Activated CD4-positive, alpha-beta T cell treated with anti-CD3 and anti-CD28 coated beads for 48 hours (primary cell): ENCODE measurements at regions not wholly inside any gene's neighbourhood (a gene's known extent, or its start where the extent isn't known, plus 50 kb on each side); places are given as distances from the start of the nearest gene placed in this dataset.

ENCODE experiments used
- DNase-seq: peaks from one replicate; pipeline ENCODE4 v3.0.0-alpha.2; 2020

DNA sequence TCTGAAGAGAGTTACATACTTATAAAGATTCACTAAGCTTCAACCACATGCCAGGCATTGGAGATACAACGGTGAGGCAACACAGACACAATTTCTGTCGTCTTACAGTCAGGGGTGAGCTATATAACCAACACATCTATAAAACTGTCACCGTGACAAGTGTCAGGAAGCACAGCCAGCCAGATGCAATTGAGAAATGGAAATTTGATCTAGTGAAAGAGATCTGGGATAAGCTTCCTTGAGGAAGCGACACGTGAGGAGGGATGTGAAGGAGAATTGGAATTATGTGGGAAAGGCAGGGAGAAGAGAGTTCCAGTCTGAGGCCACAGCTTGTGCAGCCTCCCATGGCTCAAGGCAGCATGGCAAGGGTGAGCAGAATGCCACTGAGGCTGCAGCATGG, 50.9 kb upstream of the ZNF354B start:
- DNase-seq, result no peak

DNA sequence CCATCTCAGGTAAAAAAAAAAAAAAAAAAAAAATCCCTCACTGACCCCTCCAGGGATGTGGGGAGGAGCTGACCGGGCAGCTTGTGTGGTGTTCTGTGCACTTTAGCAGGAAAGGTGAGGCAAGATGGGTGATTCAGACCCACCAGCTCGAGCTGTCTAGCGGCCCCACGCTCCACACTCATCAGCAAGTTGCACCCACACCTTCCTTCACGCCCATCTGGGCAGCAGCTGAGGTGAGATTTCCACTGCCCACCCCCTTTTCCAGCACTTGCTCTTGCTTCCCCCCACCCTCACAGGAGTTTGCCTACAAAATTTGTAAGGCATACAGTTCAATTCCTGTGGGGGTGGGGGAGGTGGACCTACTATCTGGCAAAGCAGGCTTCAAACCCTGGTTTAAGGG, 58.7 kb upstream of the ZNF354B start:
- no peak for DNase-seq

DNA sequence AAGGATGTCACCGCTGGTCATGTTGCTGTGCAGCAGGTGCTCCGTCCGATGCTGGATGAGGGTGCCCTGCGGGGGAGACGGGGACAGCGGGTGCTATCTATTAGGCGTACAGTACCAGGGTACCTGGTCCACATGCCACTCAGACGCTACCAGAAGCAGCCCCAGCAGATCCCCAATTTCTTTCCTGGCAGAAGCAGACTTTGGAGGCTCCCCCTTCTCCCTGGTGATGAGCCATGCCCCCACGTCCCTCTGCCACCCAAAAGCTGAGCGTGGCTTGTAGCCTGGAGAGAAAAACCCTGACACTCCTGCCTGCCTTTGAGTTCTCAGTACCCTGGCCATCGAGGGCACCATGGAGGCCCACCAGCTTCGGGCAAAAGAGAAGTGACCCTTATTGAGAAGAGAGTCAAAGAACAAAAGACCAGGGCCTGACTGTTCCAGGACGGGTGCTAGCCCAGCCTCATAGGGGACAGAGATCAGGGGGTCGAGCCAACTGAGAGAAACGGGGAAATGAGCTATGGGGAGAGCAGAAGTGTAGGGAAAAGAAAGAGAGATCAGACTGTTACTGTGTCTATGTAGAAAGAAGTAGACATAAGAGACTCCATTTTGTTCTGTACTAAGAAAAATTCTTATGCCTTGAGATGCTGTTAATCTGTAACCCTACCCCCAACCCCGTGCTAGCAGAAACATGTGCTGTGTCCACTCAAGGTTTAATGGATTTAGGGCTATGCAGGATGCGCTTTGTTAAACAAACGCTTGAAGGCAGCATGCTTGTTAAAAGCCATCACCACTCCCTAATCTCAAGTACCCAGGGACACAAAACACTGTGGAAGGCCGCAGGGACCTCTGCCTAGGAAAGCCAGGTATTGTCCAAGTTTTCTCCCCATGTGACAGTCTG, 62.0 kb upstream of the ZNF354B start:
- no peak for DNase-seq

DNA sequence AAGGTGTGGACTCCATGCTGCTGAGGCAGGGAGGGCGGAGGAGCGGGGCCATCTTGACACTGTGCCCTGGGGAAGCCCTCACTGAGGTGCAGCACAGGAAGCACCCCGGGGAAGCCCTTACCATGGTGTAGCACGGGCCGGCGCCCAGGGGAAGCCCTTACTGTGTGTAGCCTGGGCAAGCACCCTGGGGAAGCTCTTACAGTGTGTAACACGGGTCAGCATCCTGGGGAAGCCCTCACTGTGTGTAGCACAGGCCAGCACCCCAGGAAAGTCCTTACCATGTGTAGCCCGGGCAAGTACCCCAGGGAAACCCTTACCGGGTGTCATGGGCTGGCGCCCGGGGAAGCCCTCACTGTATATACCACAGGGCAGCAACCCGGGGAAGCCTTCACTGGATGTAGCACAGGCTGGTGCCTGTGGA, 62.6 kb upstream of the ZNF354B start:
- no peak for DNase-seq

DNA sequence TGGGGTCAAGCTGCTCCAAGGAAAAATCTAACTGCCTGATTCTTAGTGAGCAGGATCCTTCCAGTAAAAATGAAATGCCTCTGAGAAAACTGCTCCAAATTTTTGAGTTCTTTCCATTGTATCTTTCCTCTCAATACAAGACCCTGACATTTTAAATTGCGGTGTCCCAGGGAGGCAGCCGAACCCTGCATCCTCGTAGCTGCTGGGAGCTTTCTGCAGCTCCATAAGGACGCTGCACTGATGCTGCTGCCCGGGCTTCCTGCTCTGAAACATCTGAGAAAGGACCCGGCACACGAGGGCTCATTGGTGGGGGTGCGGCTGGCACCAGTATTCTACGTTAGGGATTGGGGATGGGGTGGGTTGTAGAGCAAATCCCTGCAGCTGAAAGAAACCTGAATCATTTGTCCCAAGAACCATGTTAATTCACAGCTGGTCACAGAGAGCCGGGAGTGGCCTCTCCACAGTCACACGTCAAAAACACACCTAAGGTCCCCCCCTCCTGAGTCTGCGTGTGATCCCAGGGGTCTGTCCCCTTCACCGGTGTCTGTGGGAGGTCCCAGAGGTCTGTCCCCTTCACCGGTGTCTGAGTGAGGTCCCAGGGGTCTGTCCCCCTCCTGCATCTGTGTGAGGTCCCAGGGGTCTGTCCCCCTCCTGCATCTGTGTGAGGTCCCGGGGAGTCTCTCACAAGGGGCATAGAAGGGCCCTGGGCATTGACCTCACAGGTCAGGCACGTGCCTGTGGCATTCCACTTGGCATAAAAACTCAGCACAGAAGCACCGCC, 63.4 kb upstream of the ZNF354B start:
- no peak for DNase-seq

DNA sequence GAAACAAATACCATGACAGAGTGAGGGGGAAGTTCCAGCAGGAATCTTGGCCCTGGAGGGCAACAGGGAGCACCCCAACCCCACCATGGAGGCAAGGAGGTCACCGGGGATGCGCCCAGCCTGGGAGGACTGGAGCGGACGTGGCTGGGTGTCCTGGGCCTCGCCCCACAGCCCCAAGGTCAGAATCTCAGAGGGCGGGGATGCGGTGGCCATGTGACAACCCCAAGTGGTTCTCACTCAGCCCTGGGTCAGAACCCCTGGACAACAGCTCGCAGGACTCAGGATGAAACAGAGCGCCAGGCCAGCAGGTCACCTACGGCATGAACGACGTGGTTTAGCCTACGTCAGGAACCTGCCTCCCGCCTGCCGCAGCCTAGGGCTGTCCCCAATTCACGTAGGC, 64.0 kb upstream of the ZNF354A start:
- no peak for DNase-seq

DNA sequence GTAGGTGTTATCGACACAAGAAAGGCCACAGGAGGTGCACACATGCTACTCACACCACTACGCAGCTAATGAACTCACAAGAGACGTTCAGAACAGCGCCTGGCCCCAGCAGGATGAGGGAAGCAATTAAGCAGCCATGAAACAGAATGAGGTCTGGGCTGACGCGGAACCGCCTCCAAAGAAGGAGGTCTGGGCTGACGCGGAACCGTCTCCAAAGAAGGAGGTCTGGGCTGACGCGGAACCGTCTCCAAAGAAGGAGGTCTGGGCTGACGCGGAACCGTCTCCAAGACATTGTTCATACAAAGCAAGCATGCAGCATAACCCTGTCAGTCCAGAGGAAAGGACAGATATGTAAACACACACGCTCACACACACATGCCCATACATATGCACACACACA, 63.2 kb upstream of the ZNF354A start:
- no peak for DNase-seq

DNA sequence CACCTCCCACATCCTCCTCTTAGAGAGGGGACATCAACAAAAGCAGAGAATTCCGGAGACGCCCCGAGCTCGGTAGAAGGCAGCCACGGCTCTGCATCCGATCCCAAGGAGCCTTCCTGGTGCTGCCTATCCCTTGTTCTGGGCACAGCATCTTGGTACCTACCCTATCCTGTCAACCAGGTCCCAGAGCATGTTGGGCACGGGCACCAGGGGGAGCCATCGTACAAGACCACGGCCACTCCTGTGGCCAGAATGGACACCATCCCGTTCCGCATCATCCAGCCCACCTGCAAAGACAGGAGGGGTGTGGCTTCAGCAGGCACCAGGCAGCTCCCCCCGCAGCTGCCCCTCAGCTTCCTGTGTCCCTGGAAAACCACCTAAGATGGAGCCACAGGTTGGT, 62.7 kb upstream of the ZNF354A start:
- DNase-seq, result peak; percentile 49

DNA sequence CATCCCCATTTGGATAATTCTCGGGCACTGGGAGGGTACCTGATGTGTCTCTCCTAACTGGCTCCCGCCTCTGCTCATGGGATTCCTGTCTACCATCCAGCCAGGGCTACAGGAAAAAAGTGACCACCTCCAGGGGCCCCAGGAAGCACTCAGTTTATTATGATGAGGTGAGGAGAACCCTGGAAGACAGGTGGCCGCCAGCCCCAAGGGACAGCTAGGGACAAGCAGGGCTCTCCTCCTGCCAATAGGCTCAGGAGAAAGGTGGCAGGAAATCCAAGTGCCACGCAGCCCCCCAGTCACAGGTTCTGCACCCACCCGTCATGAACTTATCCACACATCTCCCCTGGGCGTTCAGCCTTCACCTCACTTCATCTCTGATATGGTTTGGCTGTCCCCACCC, 61.5 kb upstream of the ZNF354A start:
- no peak for DNase-seq

DNA sequence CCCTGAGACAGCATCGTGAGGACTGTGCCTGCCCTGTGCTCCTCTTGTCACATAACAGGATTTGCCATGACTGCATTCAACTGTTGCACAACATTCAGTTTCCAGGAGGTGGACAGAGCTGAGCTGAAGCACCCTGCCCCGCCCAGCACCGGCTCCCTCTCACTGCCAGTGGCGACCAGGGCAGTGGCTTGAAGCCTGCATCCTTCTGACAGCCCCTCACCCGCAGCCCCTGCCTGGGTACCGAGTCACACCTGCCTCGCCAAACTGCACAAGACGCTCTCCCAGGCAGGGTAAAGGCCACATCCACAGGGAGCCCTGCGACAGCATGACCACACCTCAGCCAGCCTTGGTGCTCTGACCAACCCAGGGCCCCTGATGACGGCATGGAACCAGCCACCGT, 59.9 kb upstream of the ZNF354A start:
- no peak for DNase-seq

DNA sequence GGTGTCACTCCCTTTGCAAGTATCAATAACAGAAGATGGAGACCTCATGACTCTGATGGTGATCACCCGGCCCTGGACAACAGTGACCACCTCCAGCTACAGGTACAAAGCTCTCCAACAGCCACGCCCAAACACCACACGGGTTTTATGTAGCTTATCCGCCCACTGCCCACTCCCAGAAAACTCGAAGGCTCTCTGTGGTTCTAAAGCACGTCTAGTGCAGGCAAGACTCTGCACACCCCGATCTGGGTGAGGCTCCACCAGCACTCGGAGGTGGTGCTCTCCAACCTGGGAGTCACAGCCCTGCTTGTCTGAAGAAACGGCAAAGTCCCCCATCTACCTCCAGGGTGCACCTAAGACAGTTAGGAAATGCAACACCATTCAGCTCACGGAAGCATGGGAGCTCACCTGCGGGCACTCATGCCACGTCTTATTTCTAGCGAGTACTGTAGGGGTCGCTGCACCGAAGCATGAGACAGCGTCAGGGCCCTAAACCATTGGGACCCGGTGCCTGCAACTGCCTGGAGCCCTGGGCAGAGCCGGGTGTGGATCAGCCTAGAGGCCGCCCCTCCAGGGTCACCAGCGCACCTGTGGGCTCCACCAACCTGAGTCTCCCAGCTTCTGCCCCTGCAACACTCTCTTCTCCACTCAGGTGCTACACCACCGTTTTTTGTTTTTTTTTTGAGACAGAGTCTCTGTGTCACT, 58.1 kb upstream of the ZNF354A start:
- no peak for DNase-seq

DNA sequence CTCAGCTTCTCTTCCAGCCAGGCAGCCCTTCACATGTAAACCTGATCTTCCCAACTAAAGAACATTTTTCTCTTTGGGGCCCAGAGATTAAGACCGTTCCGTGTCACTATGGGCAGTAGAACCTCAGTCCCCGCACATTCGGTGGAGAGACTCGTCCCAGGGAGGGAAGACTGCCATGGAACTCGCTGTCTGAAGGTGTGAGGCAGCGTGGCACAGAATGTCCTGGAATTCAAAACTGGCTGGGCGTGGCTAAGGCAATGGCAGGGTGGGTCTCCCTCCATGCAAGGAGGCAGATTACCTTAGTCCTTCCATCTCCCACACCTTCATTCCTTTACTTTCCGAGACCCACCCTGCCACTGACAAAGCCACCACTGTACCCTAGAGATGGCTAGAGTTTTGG, 57.4 kb upstream of the ZNF354A start:
- no peak for DNase-seq

DNA sequence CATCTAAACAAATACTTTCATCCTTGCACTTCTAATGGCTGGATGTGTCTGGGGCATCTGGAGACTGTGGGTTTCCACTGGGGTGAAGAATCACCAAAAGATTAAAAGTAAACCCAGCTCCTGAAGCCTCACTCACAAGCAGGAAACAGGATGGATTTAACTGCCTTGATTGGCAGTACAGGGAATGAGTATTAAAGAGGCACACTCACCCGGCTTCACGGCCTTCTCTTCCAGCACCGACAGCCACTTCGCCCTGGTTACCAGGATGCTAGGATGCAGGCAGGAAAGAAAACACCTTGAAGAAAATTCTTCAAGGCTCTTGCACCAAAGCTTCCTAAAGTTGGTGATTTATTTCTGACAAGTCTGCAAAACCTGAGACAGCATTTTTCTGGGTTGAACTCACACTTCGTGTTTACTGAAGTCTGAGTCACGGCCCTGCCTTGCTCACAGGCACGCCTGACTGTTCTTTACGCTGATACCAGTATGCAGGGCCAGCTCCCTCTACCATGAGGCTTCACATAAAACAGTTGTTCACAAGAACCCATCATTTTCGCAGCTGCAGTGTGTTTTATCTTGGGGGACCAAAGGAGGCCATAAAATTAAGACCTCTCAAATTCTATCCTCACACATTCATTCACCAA, 56.5 kb upstream of the ZNF354A start:
- DNase-seq, result no peak

DNA sequence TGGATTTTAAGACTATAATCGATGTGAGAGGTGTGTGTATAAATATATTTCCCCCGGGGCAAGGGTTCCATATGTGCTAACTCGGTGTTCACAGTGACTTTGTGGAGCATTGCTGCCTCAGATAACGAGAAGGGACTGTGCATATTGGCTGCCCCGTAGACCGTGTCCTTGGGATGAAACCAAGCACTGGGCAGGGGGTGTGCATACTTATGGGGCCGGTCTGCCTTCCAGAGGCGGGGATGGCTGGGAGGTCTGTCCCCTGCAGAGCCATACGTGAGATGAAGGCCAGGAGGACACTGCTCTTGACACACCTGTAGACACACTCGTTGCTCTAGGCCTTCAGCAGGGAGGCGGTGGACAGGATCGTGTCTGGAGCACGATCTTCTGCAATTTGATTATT, 56.0 kb upstream of the ZNF354A start:
- no peak for DNase-seq

DNA sequence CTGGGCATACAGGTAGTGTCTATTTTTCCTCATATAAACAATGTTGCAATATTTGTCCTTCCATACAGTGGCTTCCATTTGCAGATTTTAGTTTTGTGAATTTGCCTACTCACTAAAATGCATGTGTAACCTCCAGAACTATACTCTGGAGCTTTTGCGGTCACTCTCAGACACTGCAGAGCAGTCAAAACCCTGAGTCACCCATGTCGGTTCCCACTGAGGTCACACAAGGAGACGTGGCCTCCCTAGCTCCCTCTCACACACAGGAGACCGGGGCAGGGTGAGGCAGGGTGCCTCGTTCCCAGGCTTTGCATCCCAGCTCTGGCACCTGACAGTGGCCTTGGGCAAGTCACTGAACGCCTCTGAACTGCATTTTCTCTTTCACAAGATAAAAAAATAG, 55.5 kb upstream of the ZNF354A start:
- DNase-seq, result no peak

DNA sequence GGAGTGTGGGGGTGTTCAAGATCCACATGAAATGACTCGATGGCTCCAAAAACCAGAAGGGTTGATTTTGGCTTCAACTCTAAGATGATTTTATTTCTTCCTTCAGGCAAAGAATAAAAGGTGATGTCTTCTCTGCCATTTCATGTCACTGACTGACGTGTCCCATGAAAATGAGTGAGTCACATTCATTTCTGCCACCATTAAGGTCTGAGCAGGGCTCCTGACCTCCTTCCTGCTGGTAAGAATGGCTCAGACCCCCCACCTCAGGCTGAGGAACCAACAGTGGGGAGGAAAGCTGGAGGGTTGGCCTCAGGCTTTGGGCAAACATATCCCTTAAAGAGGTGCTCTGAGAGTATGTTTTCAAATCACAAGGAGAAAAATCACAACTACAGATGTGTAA, 53.9 kb upstream of the ZNF354A start:
- no peak for DNase-seq

DNA sequence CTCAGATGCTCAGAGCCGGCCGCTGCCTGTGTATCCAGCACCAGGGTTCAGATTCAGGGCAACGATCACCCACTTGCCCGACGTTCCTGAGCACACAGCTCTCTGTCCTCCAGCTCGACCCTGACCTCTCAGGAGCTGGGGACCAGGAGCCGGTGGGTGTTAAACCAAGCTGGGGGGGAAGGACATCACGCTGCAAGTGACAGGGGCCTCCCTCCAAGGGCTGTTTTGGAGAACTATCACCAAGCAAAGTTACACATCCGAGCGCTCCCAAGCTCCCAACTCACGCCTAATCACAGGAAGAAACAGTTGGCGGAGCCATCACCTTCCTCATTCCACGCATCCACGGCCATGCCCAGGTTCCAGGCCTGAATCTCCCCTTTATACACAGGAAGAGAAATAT, 51.5 kb upstream of the ZNF354A start:
- DNase-seq, result no peak

DNA sequence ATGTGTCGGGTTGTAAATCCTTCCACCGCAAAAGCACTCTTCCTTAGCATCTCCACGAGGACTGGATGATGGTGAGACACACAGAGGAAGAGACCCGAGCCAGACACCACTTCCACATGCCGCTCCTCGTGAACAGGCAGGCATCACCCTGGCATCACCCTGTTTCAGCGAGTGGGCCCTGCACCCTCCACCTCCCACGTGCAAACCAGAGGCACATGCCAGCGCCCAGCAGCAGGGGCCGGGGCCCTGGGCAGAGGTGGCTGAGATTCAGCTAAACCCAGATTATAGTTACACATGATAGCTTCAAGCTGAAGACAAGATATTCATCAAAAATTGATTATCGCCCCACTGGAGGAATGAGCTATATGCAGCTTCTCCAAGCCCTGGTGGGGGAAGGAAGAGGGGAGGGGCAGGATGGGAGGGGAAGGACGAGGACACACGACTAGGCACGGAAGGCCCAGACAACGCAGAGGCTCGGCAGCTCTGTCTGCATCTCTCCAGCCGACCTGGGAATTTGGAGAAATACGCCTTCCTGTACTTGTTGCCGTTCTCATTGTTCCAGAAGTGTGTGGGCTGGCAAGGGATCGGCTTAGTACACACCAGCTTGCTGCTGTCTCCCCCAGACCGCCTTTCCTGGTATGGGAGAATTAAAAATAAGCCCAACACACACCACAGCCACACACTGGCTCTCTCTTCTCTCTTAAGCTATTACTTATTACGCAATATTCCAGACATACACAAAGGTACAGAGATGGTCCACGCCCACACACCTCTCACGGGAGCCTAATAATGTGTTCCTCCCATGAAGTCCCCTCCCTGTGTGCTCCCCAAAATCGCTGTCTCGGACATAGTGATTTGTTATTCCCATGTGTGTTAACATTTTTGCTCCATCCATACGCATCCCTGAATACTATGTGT, 50.4 kb upstream of the ZNF354A start:
- DNase-seq, result no peak
